Adrenal gland (tissue), 9 donors: ENCODE measurements at regions not wholly inside any gene's neighbourhood (a gene's known extent, or its start where the extent isn't known, plus 50 kb on each side); places are given as distances from the start of the nearest gene placed in this dataset.
"Not testable (repeated sequence)": the region's sequence is repeated elsewhere in the genome, so short reads cannot be mapped to it uniquely, and the experiment has no call there.

ENCODE experiments used
- DNase-seq, 7 donors: peaks; one replicate each; pipeline ENCODE4 v3.0.0-alpha.2; 2019 to 2020
- H3K27ac ChIP-seq, 5 donors: fragments of 200-600 bp; sonication (generic) in 4 of 5; 1 replicate in 3 of 5; 2 replicates in 2 of 5; pipeline versions ENCODE4 v1.5.1 to v1.8.0; 2016 to 2020; ENCODE audit warnings: mild to moderate bottlenecking in 1 of 5
- H3K27me3 ChIP-seq: fragments of 200-600 bp; 2 replicates; pipeline ENCODE4 v1.8.0; 2021
- H3K36me3 ChIP-seq, 2 donors: fragments of 200-600 bp; replicated peaks in 1 of 2; 1 replicate in 1 of 2; 2 replicates in 1 of 2; pipeline versions ENCODE4 v1.5.1 to v1.8.0; 2018 to 2022
- H3K4me1 ChIP-seq, 2 donors: fragments of 200-600 bp; replicated peaks in 1 of 2; 1 replicate in 1 of 2; 2 replicates in 1 of 2; pipeline versions ENCODE4 v1.5.1 to v1.8.0; 2018 to 2021
- H3K4me3 ChIP-seq, 4 donors: fragments of 200-600 bp; sonication (generic) in 3 of 4; one replicate each; pipeline ENCODE4 v1.5.1; 2016 to 2018
- H3K9me3 ChIP-seq, 3 donors: fragments of 200-600 bp; sonication (generic) in 1 of 3; replicated peaks in 1 of 3; 1 replicate in 2 of 3; 2 replicates in 1 of 3; pipeline versions ENCODE4 v1.5.1 to v1.8.0; 2016 to 2021
- CTCF ChIP-seq, 6 experiments: fragments of 450-650 bp in 4 of 6; fragments of 200-600 bp in 2 of 6; sonication (generic) in 1 of 6; IDR thresholded peaks; 1 replicate in 5 of 6; 2 replicates in 1 of 6; pipeline versions ENCODE4 v1.5.1 to v1.8.0; 2016 to 2021; ENCODE audit warnings: antibody characterized with exemption in 6 of 6, mild to moderate bottlenecking in 2 of 6, moderate library complexity in 1 of 6
- POLR2A ChIP-seq, 2 donors: fragments of 450-650 bp; IDR thresholded peaks; one replicate each; pipeline ENCODE4 v1.6.1; 2017; ENCODE audit warnings: antibody characterized with exemption in 2 of 2, mild to moderate bottlenecking in 2 of 2, moderate library complexity in 1 of 2
- WGBS, 4 donors: extraction: QIAGEN DNeasy Blood & Tissue Kit in 2 of 4; methylation state at CpG; one replicate each; pipeline versions ENCODE4 v1.1.5 to v1.1.7; 2013 to 2017; 5-methylcytosine and 5-hydroxymethylcytosine counted together
- intact Hi-C, 2 donors: fragments of 100-400 bp; cut with DNase I; formaldehyde crosslinking; loops; one replicate each; pipeline versions ENCODE4 v1.14.1 to v1.15.0; 2022 to 2023
- donor health status: healthy with polysubstance abuse.
- donor health status: Bipolar disorder and iron deficiency.
- donor health status: DM: yes; HTN: yes; CAD: no.
- donor health status: DM: no; HTN: no; CAD: no.
- donor health status: DM: no; HTN: no; CAD: no.

GRCh38 chr2:71959494-71959893 lies 188.2 kb downstream of the CYP26B1 start:
- intact Hi-C loops = no loop called here
- Histone ChIP-seq H3K36me3 (no peaks in the 10 kb centered on the region), H3K4me1 (no peaks in the 10 kb centered on the region), H3K4me3 (no peak overlapping the region), H3K27ac (no peak overlapping the region), H3K27me3 (no peaks in the 10 kb centered on the region), H3K9me3 (peaks cover 0 to 17% (median 0%) of the 10 kb centered on the region in 3 donors)
- DNase-seq = no peak
- TF ChIP-seq CTCF (IDR thresholded peaks at IDR 0.05) (no peak), POLR2A (IDR thresholded peaks at IDR 0.05) (no peak)

GRCh38 chr2:71958426-71958825 lies 189.2 kb downstream of the CYP26B1 start:
- H3K36me3 ChIP-seq, DNase-seq, intact Hi-C loops, H3K27ac ChIP-seq, H3K4me3 ChIP-seq, H3K4me1 ChIP-seq, H3K27me3 ChIP-seq: not testable (repeated sequence)
- 71 to 90% (median 81%) methylated on average over 1 of the region's 1 CpG for WGBS, 4 donors
- peaks cover 0 to 17% (median 0%) of the 10 kb centered on the region in 3 donors for H3K9me3 ChIP-seq

GRCh38 chr2:71952572-71953188 lies 195.0 kb downstream of the CYP26B1 start:
- no peaks in the 10 kb centered on the region for H3K27me3 ChIP-seq
- peaks cover 0 to 7% of the 10 kb centered on the region in 2 donors for H3K4me1 ChIP-seq
- H3K4me3 ChIP-seq = no peak overlapping the region
- H3K36me3 ChIP-seq = no peaks in the 10 kb centered on the region
- TF ChIP-seq POLR2A (IDR thresholded peaks at IDR 0.05) (no peak), CTCF (IDR thresholded peaks at IDR 0.05) (no peak)
- peaks cover 0 to 1% (median 0%) of the 10 kb centered on the region in 3 donors for H3K9me3 ChIP-seq
- intact Hi-C loops = no loop called here
- WGBS, 4 donors = 89 to 96% (median 91%) methylated on average over 6 of the region's 6 CpGs
- H3K27ac ChIP-seq = no peak overlapping the region
- DNase-seq = peak in 1 of 7 donors; percentile 25

GRCh38 chr2:71951718-71952404 lies 195.8 kb downstream of the CYP26B1 start:
- Histone ChIP-seq H3K36me3 (no peaks in the 10 kb centered on the region), H3K4me3 (no peak overlapping the region), H3K9me3 (no peaks in the 10 kb centered on the region), H3K4me1 (peaks cover 0 to 7% of the 10 kb centered on the region in 2 donors), H3K27me3 (no peaks in the 10 kb centered on the region), H3K27ac (peak overlapping the region in 1 of 5 donors; percentile 65)
- intact Hi-C loops = no loop called here
- WGBS, 4 donors = 94 to 98% (median 96%) methylated on average over 3 of the region's 3 CpGs
- no peak for DNase-seq
- TF ChIP-seq CTCF (IDR thresholded peaks at IDR 0.05) (no peak), POLR2A (IDR thresholded peaks at IDR 0.05) (no peak)

- peak overlapping the region in 1 of 5 donors; percentile 65 for H3K27ac ChIP-seq
- no peak overlapping the region for H3K4me3 ChIP-seq
- DNase-seq = no peak
- H3K4me1 ChIP-seq = peaks cover 0 to 7% of the 10 kb centered on the region in 2 donors
- no peak for TF ChIP-seq POLR2A (IDR thresholded peaks at IDR 0.05)
- TF ChIP-seq CTCF (IDR thresholded peaks at IDR 0.05) = no peak
- 47 to 82% (median 65%) methylated on average over 2 of the region's 2 CpGs for WGBS, 4 donors
- H3K27me3 ChIP-seq = no peaks in the 10 kb centered on the region
- intact Hi-C loops = no loop called here
- no peaks in the 10 kb centered on the region for H3K36me3 ChIP-seq
- H3K9me3 ChIP-seq = no peaks in the 10 kb centered on the region
Measured at GRCh38 chr2:71951083-71951468, 196.6 kb downstream of the CYP26B1 start.
